HG03378 (cell line): ENCODE measurements at regions not wholly inside any gene's neighbourhood (a gene's known extent, or its start where the extent isn't known, plus 50 kb on each side); places are given as distances from the start of the nearest gene placed in this dataset.
"Not testable (repeated sequence)": the region's sequence is repeated elsewhere in the genome, so short reads cannot be mapped to it uniquely, and the experiment has no call there.

Experiments used
- ATAC-seq: cut with Tn5 transposase; IDR thresholded peaks from one replicate; pipeline ENCODE4 v1.9.1; 2021; ENCODE audit warnings: mild to moderate bottlenecking, moderate library complexity; ENCODE audit not compliant: unreplicated experiment

- ATAC-seq = no peak
These were observed 373.5 kb downstream of the HTR1B start for GRCh38 chr6:77089776-77090175.

- not testable (repeated sequence) for ATAC-seq
These were observed 375.4 kb downstream of the HTR1B start for GRCh38 chr6:77087794-77088318.

- ATAC-seq = no peak
These were observed 389.1 kb downstream of the HTR1B start for GRCh38 chr6:77074037-77074713.

- no peak for ATAC-seq
These were observed 389.9 kb downstream of the HTR1B start for GRCh38 chr6:77073410-77073760.

GRCh38 chr6:77072694-77073409 is 390.4 kb downstream of the HTR1B start:
- no peak for ATAC-seq

GRCh38 chr6:77063494-77063893 is 399.8 kb downstream of the HTR1B start:
- no peak for ATAC-seq

GRCh38 chr6:77055711-77056110 is 407.6 kb downstream of the HTR1B start:
- ATAC-seq = no peak

- no peak for ATAC-seq
These were observed 422.6 kb downstream of the HTR1B start for GRCh38 chr6:77040568-77041195.

GRCh38 chr6:77038807-77039206 is 424.5 kb downstream of the HTR1B start:
- no peak for ATAC-seq

- ATAC-seq = no peak
These were observed 425.9 kb downstream of the HTR1B start for GRCh38 chr6:77037439-77037838.

- ATAC-seq = no peak
These were observed 426.9 kb downstream of the HTR1B start for GRCh38 chr6:77036400-77036799.

GRCh38 chr6:77034161-77034560 is 429.1 kb downstream of the HTR1B start:
- ATAC-seq = no peak

GRCh38 chr6:77030929-77031674 is 432.2 kb downstream of the HTR1B start:
- ATAC-seq = no peak

- ATAC-seq = no peak
These were observed 436.9 kb downstream of the HTR1B start for GRCh38 chr6:77026341-77026740.

- no peak for ATAC-seq
These were observed 437.5 kb downstream of the HTR1B start for GRCh38 chr6:77025736-77026223.

GRCh38 chr6:77021778-77022177 is 441.5 kb downstream of the HTR1B start:
- ATAC-seq = no peak

- no peak for ATAC-seq
These were observed 442.1 kb downstream of the HTR1B start for GRCh38 chr6:77021232-77021631.

- ATAC-seq = no peak
These were observed 444.2 kb downstream of the HTR1B start for GRCh38 chr6:77019081-77019480.

GRCh38 chr6:77017537-77017936 is 445.8 kb downstream of the HTR1B start:
- ATAC-seq = no peak

- ATAC-seq = no peak
These were observed 447.9 kb downstream of the HTR1B start for GRCh38 chr6:77015350-77015749.

- no peak for ATAC-seq
These were observed 451.3 kb downstream of the HTR1B start for GRCh38 chr6:77011929-77012545.
